Esophagus (tissue), 2 donors: ENCODE measurements at regions not wholly inside any gene's neighbourhood (a gene's known extent, or its start where the extent isn't known, plus 50 kb on each side); places are given as distances from the start of the nearest gene placed in this dataset.

ENCODE experiments used
- H3K27ac ChIP-seq, 2 donors: one replicate each; pipeline ENCODE4 v1.5.1; 2013; ENCODE audit warnings: low read depth in 2 of 2, mild to moderate bottlenecking in 2 of 2, inconsistent platforms in 1 of 2, low read length in 1 of 2, moderate library complexity in 1 of 2
- H3K27me3 ChIP-seq, 2 donors: one replicate each; pipeline ENCODE4 v1.6.1; 2013; ENCODE audit warnings: low read length in 2 of 2, control low read depth in 1 of 2, mild to moderate bottlenecking in 1 of 2; ENCODE audit not compliant: insufficient read depth in 2 of 2, control insufficient read depth in 1 of 2
- H3K36me3 ChIP-seq, 2 donors: one replicate each; pipeline ENCODE4 v1.6.1; 2013; ENCODE audit warnings: low read length in 1 of 2; ENCODE audit not compliant: control insufficient read depth in 2 of 2, insufficient read depth in 2 of 2
- H3K4me1 ChIP-seq, 2 donors: one replicate each; pipeline ENCODE4 v1.6.1; 2013; ENCODE audit warnings: low read length in 1 of 2; ENCODE audit not compliant: control insufficient read depth in 2 of 2, insufficient read depth in 2 of 2
- H3K4me3 ChIP-seq, 2 donors: one replicate each; pipeline ENCODE4 v1.5.1; 2013; ENCODE audit warnings: low read length in 2 of 2, mild to moderate bottlenecking in 2 of 2, low read depth in 1 of 2, moderate library complexity in 1 of 2
- H3K9me3 ChIP-seq, 2 donors: one replicate each; pipeline ENCODE4 v1.6.1; 2013; ENCODE audit warnings: mild to moderate bottlenecking in 2 of 2, low read depth in 1 of 2, low read length in 1 of 2, moderate library complexity in 1 of 2; ENCODE audit not compliant: control insufficient read depth in 2 of 2, insufficient read depth in 1 of 2
- WGBS, 2 donors: extraction: QIAGEN DNeasy Blood & Tissue Kit; methylation state at CpG; one replicate each; pipeline ENCODE4 v1.1.7; 2013; 5-methylcytosine and 5-hydroxymethylcytosine counted together
- donor health status: healthy with polysubstance abuse.
- donor health status: Bipolar disorder and iron deficiency.

DNA sequence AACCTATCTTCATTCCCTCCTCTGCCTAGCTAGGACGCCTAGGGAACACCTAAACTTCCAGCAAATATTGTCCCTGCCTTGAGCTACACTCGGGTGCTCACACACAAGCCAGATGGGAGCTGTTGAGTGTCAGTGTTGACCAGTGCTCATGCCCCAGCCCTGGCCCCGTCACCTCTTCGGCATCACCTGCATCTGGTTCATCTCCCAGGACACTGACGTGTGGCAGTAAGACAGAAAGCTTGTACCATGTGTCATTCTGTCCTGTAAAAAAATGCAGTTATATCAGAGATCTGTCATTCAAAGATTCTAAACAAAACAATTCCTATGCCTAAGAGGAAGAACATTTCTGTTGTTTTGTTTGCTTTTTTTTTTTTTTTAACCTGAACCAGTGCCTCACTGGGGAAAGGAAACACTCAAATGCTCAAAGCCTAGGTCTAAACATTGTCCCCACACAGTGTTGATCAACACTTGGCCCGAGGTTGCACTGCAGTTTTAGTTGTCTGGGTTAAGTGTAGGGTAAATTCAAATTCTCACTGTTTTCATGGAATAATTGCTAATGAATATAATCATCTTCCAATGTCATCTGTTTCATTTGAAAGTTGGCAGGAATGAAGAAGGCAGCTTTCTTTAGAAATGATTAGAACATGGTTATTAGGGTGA lies 102.7 kb upstream of the SASH1 start:
- Histone ChIP-seq H3K36me3 (no peaks in the 10 kb centered on the region), H3K4me3 (no peak overlapping the region), H3K9me3 (no peaks in the 10 kb centered on the region), H3K27me3 (no peaks in the 10 kb centered on the region), H3K4me1 (peaks cover 0 to 10% of the 10 kb centered on the region in 2 donors), H3K27ac (peak overlapping the region; percentile 87 to 88)
- WGBS, 2 donors = 63 to 64% methylated on average over 6 of the region's 6 CpGs

DNA sequence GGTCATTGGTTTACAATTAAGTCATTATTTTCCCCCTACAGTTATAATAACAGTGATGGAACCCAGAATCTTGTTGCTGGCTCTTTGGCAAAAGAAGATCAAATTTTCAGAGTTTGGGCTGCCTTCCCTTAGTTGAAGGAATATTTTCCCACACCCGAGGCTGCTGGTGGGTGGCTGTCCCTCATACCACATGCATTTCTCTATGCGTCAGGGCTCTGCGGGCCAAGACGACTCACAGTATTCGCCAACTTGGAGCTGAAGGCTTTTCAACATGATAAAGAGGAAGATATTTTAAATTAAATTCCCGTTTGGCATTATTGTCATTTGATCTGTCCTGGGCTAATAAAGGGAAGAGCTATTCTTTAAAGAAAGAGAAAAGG lies 102.2 kb upstream of the SASH1 start:
- WGBS, 2 donors = 59 to 61% methylated on average over 6 of the region's 6 CpGs
- Histone ChIP-seq H3K27ac (peak overlapping the region; percentile 86 to 87), H3K9me3 (no peaks in the 10 kb centered on the region), H3K4me3 (no peak overlapping the region), H3K4me1 (peaks cover 0 to 10% of the 10 kb centered on the region in 2 donors), H3K36me3 (no peaks in the 10 kb centered on the region), H3K27me3 (no peaks in the 10 kb centered on the region)

GRCh38 chr6:148240861-148241477 lies 101.7 kb upstream of the SASH1 start:
- H3K27me3 ChIP-seq = no peaks in the 10 kb centered on the region
- H3K27ac ChIP-seq = peak overlapping the region; percentile 24 to 87
- H3K4me1 ChIP-seq = peaks cover 0 to 10% of the 10 kb centered on the region in 2 donors
- no peak overlapping the region for H3K4me3 ChIP-seq
- H3K9me3 ChIP-seq = no peaks in the 10 kb centered on the region
- H3K36me3 ChIP-seq = no peaks in the 10 kb centered on the region
- WGBS, 2 donors = 47 to 62% methylated on average over 3 of the region's 3 CpGs

- 55 to 57% methylated on average over 4 of the region's 4 CpGs for WGBS, 2 donors
- H3K27ac ChIP-seq = no peak overlapping the region
- peaks cover 0 to 5% of the 10 kb centered on the region in 2 donors for H3K4me1 ChIP-seq
- H3K36me3 ChIP-seq = no peaks in the 10 kb centered on the region
- H3K4me3 ChIP-seq = no peak overlapping the region
- no peaks in the 10 kb centered on the region for H3K27me3 ChIP-seq
- H3K9me3 ChIP-seq = no peaks in the 10 kb centered on the region
Measured at GRCh38 chr6:148242180-148242579, 100.5 kb upstream of the SASH1 start.

GRCh38 chr6:148244217-148244935 lies 98.3 kb upstream of the SASH1 start:
- Histone ChIP-seq H3K27me3 (no peaks in the 10 kb centered on the region), H3K27ac (peak overlapping the region in 1 of 2 donors; percentile 40), H3K4me3 (no peak overlapping the region), H3K9me3 (no peaks in the 10 kb centered on the region), H3K36me3 (no peaks in the 10 kb centered on the region), H3K4me1 (peaks cover 0 to 5% of the 10 kb centered on the region in 2 donors)
- WGBS, 2 donors = 76 to 83% methylated on average over 10 of the region's 10 CpGs

DNA sequence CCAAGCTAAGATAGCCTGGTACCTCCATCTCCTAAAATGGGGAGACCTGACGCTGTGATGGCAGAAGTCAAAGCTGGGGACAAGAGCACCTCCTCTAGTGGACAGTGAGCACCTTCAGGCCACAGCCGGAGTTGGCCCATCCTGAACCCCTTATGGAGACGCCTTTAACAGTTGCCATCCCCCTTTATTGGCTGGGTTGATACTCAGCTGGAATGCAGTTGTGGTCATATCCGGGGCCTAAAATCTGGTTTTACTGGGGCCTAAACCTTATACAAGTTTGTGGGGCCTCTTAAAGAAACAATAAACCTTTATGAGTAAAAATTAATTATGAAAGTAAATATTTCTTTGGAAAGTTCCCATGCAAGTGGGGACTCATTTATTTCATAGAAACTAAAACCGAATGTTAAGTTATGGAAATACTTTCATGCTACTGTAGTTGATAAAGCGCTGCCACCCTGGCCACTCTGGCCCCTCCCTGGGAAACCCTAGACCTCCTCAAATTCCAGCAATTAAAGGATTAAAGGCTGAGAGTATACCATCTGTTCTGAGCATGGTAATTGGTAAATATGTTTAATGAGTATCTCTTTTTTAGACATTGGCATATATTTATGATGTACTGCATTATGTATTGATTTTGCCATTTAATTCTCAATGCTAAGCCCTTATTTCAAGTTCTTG lies 95.1 kb upstream of the SASH1 start:
- WGBS, 2 donors = 83 to 93% methylated on average over 6 of the region's 6 CpGs
- Histone ChIP-seq H3K36me3 (peaks cover 0 to 2% of the 10 kb centered on the region in 2 donors), H3K9me3 (no peaks in the 10 kb centered on the region), H3K4me3 (no peak overlapping the region), H3K27me3 (no peaks in the 10 kb centered on the region), H3K4me1 (no peaks in the 10 kb centered on the region), H3K27ac (no peak overlapping the region)

DNA sequence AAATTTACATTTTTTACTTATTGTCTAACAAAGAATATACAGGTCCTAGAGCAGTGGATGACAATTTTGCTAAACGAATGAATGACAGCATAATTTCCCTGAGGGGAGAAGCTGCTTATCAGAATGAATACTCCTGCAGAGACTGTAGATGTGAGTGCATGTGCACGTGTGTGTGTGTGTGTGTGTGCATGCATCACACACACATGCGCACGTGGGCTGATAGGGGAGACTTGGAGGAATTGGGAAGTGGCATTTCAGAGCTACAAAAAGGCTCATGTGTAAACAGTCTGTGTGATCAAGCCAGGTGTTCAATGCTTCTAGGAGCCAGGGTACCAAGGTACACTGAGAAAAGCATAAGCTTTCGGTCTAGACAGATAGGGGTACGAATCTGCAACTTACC lies 93.5 kb upstream of the SASH1 start:
- Histone ChIP-seq H3K27me3 (no peaks in the 10 kb centered on the region), H3K27ac (no peak overlapping the region), H3K9me3 (no peaks in the 10 kb centered on the region), H3K4me1 (no peaks in the 10 kb centered on the region), H3K4me3 (no peak overlapping the region), H3K36me3 (peaks cover 0 to 2% of the 10 kb centered on the region in 2 donors)
- 69 to 84% methylated on average over 6 of the region's 6 CpGs for WGBS, 2 donors

DNA sequence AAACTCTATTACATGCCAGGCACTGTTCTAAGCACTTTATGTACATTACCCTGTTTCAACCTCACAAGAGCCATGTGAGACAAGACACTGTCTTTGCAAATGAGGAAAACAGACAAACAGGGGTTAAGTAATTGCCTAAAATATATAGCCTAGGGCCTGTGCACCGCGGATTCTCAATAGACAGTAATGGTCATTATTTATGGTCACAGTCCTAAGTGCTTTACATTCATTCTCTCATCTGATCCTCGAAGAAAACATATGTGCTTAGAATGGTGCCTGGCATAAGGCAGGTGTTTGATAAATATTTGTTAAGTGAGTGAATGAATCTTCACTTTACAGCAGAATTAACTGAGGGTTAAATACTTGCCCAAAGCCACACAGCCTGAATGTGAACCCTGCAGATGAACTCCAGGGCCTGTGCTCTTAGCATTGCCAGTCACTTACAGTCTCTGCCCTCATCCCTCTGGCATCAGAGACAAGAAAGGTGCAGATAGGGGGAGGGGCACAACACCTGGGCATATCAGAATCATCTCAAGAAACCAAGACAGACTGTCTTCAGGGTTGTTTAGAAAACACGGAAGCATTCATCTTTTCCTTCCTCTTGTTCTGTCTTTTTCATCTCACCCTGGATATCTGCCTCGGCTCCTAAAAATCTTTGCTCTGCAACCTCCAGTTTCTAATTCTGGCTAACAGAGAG lies 92.8 kb upstream of the SASH1 start:
- no peak overlapping the region for H3K27ac ChIP-seq
- H3K36me3 ChIP-seq = peaks cover 0 to 2% of the 10 kb centered on the region in 2 donors
- 68 to 70% methylated on average over 5 of the region's 5 CpGs for WGBS, 2 donors
- no peak overlapping the region for H3K4me3 ChIP-seq
- H3K27me3 ChIP-seq = no peaks in the 10 kb centered on the region
- H3K4me1 ChIP-seq = no peaks in the 10 kb centered on the region
- H3K9me3 ChIP-seq = no peaks in the 10 kb centered on the region
